ENCODE measurements at regions not wholly inside any gene's neighbourhood (a gene's known extent, or its start where the extent isn't known, plus 50 kb on each side); places are given as distances from the start of the nearest gene placed in this dataset.
"Not testable (repeated sequence)": the region's sequence is repeated elsewhere in the genome, so short reads cannot be mapped to it uniquely, and the experiment has no call there.

- WGBS, 4 donors, result 67 to 91% (median 84%) methylated on average over 1 to 9 of the region's 9 CpGs
- DNase-seq, result no peak
- H3K4me1 ChIP-seq (replicated peaks in 1 of 2), result no peaks in the 10 kb centered on the region
Observed at GRCh38 chr10:34046506-34047034, 712.1 kb upstream of the NRP1 start.

DNA sequence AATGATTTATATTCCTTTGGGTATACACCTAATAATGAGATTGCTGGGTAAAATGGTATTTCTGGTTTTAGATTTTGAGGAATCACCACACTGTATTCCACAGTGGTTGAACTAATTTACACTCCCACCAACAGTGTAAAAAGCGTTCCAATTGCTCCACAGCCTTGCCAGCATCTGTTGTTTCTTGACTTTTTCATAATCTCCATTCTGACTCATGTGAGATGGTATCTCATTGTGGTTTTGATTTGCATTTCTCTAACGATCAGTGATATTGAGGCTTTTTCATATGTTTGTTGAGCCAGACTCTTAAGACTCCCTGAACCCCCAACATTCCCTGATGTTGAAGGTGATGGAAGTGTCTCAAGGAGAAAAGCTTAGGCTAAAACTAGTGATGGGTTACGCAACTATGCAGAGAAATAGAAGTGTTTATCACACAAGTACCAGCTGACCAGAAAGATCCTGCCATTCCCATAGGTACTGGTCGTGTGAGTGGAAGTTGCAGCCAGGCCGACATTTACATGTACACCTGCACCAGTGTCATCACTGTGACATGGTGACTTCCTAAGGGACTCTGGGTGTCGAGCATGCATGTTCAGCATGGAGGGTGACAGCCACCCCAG, 711.2 kb upstream of the NRP1 start:
- 81 to 89% (median 84%) methylated on average over 6 of the region's 6 CpGs for WGBS, 4 donors

More at GRCh38 chr10:34046506-34047034, 712.1 kb upstream of the NRP1 start:
- TF ChIP-seq CTCF (IDR thresholded peaks at IDR 0.05), result no peak
- TF ChIP-seq POLR2A (IDR thresholded peaks at IDR 0.05), result no peak
- intact Hi-C loops (cut with DNase I), result no loop called here
- Histone ChIP-seq H3K36me3 (replicated peaks in 1 of 2) (no peaks in the 10 kb centered on the region), H3K27me3 (no peaks in the 10 kb centered on the region), H3K9me3 (replicated peaks in 1 of 3) (no peaks in the 10 kb centered on the region), H3K27ac (no peak overlapping the region), H3K4me3 (no peak overlapping the region)

GRCh38 chr10:34041871-34042270, 707.4 kb upstream of the NRP1 start:
- intact Hi-C loops (cut with DNase I), result no loop called here
- H3K4me3 ChIP-seq, result no peak overlapping the region

More for the DNA sequence above, 711.2 kb upstream of the NRP1 start:
- intact Hi-C loops (cut with DNase I), result no loop called here
- Histone ChIP-seq H3K4me1 (replicated peaks in 1 of 2) (no peaks in the 10 kb centered on the region), H3K9me3 (replicated peaks in 1 of 3) (no peaks in the 10 kb centered on the region), H3K36me3 (replicated peaks in 1 of 2) (no peaks in the 10 kb centered on the region), H3K27me3 (no peaks in the 10 kb centered on the region), H3K27ac (no peak overlapping the region), H3K4me3 (no peak overlapping the region)
- DNase-seq, result no peak
- TF ChIP-seq CTCF (IDR thresholded peaks at IDR 0.05), result no peak
- TF ChIP-seq POLR2A (IDR thresholded peaks at IDR 0.05), result no peak

GRCh38 chr10:34037499-34037898, 703.0 kb upstream of the NRP1 start:
- no peaks in the 10 kb centered on the region for H3K4me1 ChIP-seq (replicated peaks in 1 of 2)
- H3K4me3 ChIP-seq, result no peak overlapping the region
- WGBS, 4 donors, result 71 to 83% (median 78%) methylated on average over 3 of the region's 3 CpGs
- TF ChIP-seq CTCF (IDR thresholded peaks at IDR 0.05) (no peak), POLR2A (IDR thresholded peaks at IDR 0.05) (no peak)
- DNase-seq, result no peak
- H3K27ac ChIP-seq, result no peak overlapping the region
- intact Hi-C loops (cut with DNase I), result no loop called here
- no peaks in the 10 kb centered on the region for H3K36me3 ChIP-seq (replicated peaks in 1 of 2)
- no peaks in the 10 kb centered on the region for H3K27me3 ChIP-seq
- no peaks in the 10 kb centered on the region for H3K9me3 ChIP-seq (replicated peaks in 1 of 3)

More at GRCh38 chr10:34041871-34042270, 707.4 kb upstream of the NRP1 start:
- no peaks in the 10 kb centered on the region for H3K36me3 ChIP-seq (replicated peaks in 1 of 2)
- H3K4me1 ChIP-seq (replicated peaks in 1 of 2), result no peaks in the 10 kb centered on the region
- DNase-seq, result no peak
- TF ChIP-seq POLR2A (IDR thresholded peaks at IDR 0.05), result no peak
- TF ChIP-seq CTCF (IDR thresholded peaks at IDR 0.05), result no peak
- H3K27ac ChIP-seq, result no peak overlapping the region
- no peaks in the 10 kb centered on the region for H3K9me3 ChIP-seq (replicated peaks in 1 of 3)
- WGBS, 4 donors, result 92 to 99% (median 96%) methylated on average over 4 of the region's 4 CpGs
- H3K27me3 ChIP-seq, result no peaks in the 10 kb centered on the region

GRCh38 chr10:34035241-34035790, 700.8 kb upstream of the NRP1 start:
- H3K9me3 ChIP-seq (replicated peaks in 1 of 3); H3K4me1 ChIP-seq (replicated peaks in 1 of 2); H3K27me3 ChIP-seq; H3K36me3 ChIP-seq (replicated peaks in 1 of 2); intact Hi-C loops (cut with DNase I); DNase-seq; H3K4me3 ChIP-seq; H3K27ac ChIP-seq: not testable (repeated sequence)
- WGBS, 4 donors, result 90 to 96% (median 95%) methylated on average over 4 to 29 of the region's 29 CpGs

Measured in adrenal gland (tissue), 9 donors.